ENCODE measurements at regions not wholly inside any gene's neighbourhood (a gene's known extent, or its start where the extent isn't known, plus 50 kb on each side); places are given as distances from the start of the nearest gene placed in this dataset.

GRCh38 chr2:71919708-71920107, 228.0 kb downstream of the CYP26B1 start:
- no peaks in the 10 kb centered on the region for H3K9me3 ChIP-seq
- H3K4me1 ChIP-seq = no peaks in the 10 kb centered on the region
- ATAC-seq (no peak), DNase-seq (no peak)
- H3K27ac ChIP-seq = no peak overlapping the region
- H3K4me3 ChIP-seq = no peak overlapping the region
- H3K27me3 ChIP-seq = no peaks in the 10 kb centered on the region
- TF ChIP-seq CTCF (IDR thresholded peaks at IDR 0.05) (no peak), POLR2A (IDR thresholded peaks at IDR 0.05) (no peak)
- no peaks in the 10 kb centered on the region for H3K36me3 ChIP-seq (replicated peaks in 1 of 2; ENCODE audit: insufficient read depth in 1 of 2, low read depth in 2 of 2)
- intact Hi-C loops (cut with DNase I) = loop anchor here (5.0 to 10.0 kb wide), 2 partner anchors 233 to 825 kb away; no protein-coding TSS in a partner anchor

- H3K9me3 ChIP-seq = no peaks in the 10 kb centered on the region
- H3K4me1 ChIP-seq = no peaks in the 10 kb centered on the region
- 70 to 73% methylated on average over 1 of the region's 1 CpG for WGBS, 2 donors
- ATAC-seq (no peak), DNase-seq (no peak)
- no peak overlapping the region for H3K27ac ChIP-seq
- TF ChIP-seq CTCF (IDR thresholded peaks at IDR 0.05) (no peak), POLR2A (IDR thresholded peaks at IDR 0.05) (no peak)
- H3K36me3 ChIP-seq (replicated peaks in 1 of 2; ENCODE audit: insufficient read depth in 1 of 2, low read depth in 2 of 2) = no peaks in the 10 kb centered on the region
- H3K4me3 ChIP-seq = no peak overlapping the region
- no peaks in the 10 kb centered on the region for H3K27me3 ChIP-seq
- intact Hi-C loops (cut with DNase I) = no loop called here
Measured at GRCh38 chr2:71910277-71910676, 237.4 kb downstream of the CYP26B1 start.

GRCh38 chr2:71908798-71909197, 238.9 kb downstream of the CYP26B1 start:
- H3K9me3 ChIP-seq = no peaks in the 10 kb centered on the region
- no peak overlapping the region for H3K27ac ChIP-seq
- no peaks in the 10 kb centered on the region for H3K27me3 ChIP-seq
- TF ChIP-seq POLR2A (IDR thresholded peaks at IDR 0.05) = no peak
- TF ChIP-seq CTCF (IDR thresholded peaks at IDR 0.05) = no peak
- no peak for DNase-seq
- 83 to 88% methylated on average over 1 of the region's 1 CpG for WGBS, 2 donors
- intact Hi-C loops (cut with DNase I) = no loop called here
- no peaks in the 10 kb centered on the region for H3K4me1 ChIP-seq
- H3K36me3 ChIP-seq (replicated peaks in 1 of 2; ENCODE audit: insufficient read depth in 1 of 2, low read depth in 2 of 2) = no peaks in the 10 kb centered on the region
- no peak for ATAC-seq
- no peak overlapping the region for H3K4me3 ChIP-seq

GRCh38 chr2:71907503-71907902, 240.2 kb downstream of the CYP26B1 start:
- ATAC-seq (no peak), DNase-seq (no peak)
- no peak overlapping the region for H3K27ac ChIP-seq
- H3K36me3 ChIP-seq (replicated peaks in 1 of 2; ENCODE audit: insufficient read depth in 1 of 2, low read depth in 2 of 2) = no peaks in the 10 kb centered on the region
- H3K27me3 ChIP-seq = no peaks in the 10 kb centered on the region
- 81 to 88% methylated on average over 3 of the region's 3 CpGs for WGBS, 2 donors
- intact Hi-C loops (cut with DNase I) = no loop called here
- H3K9me3 ChIP-seq = no peaks in the 10 kb centered on the region
- no peak overlapping the region for H3K4me3 ChIP-seq
- TF ChIP-seq POLR2A (IDR thresholded peaks at IDR 0.05) (no peak), CTCF (IDR thresholded peaks at IDR 0.05) (no peak)
- no peaks in the 10 kb centered on the region for H3K4me1 ChIP-seq

- 60 to 90% methylated on average over 2 of the region's 2 CpGs for WGBS, 2 donors
- no peaks in the 10 kb centered on the region for H3K9me3 ChIP-seq
- H3K4me1 ChIP-seq = no peaks in the 10 kb centered on the region
- H3K36me3 ChIP-seq (replicated peaks in 1 of 2; ENCODE audit: insufficient read depth in 1 of 2, low read depth in 2 of 2) = no peaks in the 10 kb centered on the region
- DNase-seq (no peak), ATAC-seq (no peak)
- H3K27me3 ChIP-seq = no peaks in the 10 kb centered on the region
- intact Hi-C loops (cut with DNase I) = no loop called here
- H3K27ac ChIP-seq = no peak overlapping the region
- H3K4me3 ChIP-seq = no peak overlapping the region
- TF ChIP-seq POLR2A (IDR thresholded peaks at IDR 0.05) = no peak
- TF ChIP-seq CTCF (IDR thresholded peaks at IDR 0.05) = no peak
Measured at GRCh38 chr2:71906357-71906973, 241.2 kb downstream of the CYP26B1 start.
